ENCODE measurements at regions not wholly inside any gene's neighbourhood (a gene's known extent, or its start where the extent isn't known, plus 50 kb on each side); places are given as distances from the start of the nearest gene placed in this dataset.

GRCh38 chr14:50025073-50025472 is 91.3 kb downstream of the VCPKMT start:
- POLR2A ChIA-PET, result no interaction called here
- in situ Hi-C loops (cut with HindIII; ENCODE audit: low pct_unique_long_range_greater_than_20kb, low sequenced_read_pairs) (no loop called here), intact Hi-C loops (cut with micrococcal nuclease; ENCODE audit: unreplicated experiment) (no loop called here)
- H3K9me3 ChIP-seq (ENCODE audit: control insufficient read depth, insufficient read depth, low read depth, low read length), result peaks cover 21% of the 10 kb centered on the region
- no peak for DNase-seq (ENCODE audit: low read depth, low spot score)
- TF ChIP-seq POLR2AphosphoS5 (IDR thresholded peaks at IDR 0.05; ENCODE audit: low read depth, low read length), result no peak
- no peak for TF ChIP-seq CTCF (IDR thresholded peaks at IDR 0.05)
- TF ChIP-seq REST (IDR thresholded peaks at IDR 0.05; ENCODE audit: insufficient read depth in 1 of 2, low read depth in 2 of 2, low read length in 1 of 2), result no peak
- TF ChIP-seq TCF7L2 (IDR thresholded peaks at IDR 0.05; ENCODE audit: low read depth, low read length), result no peak
- TF ChIP-seq SIN3A (IDR thresholded peaks at IDR 0.05; ENCODE audit: borderline replicate concordance, insufficient read depth, low read depth, low read length), result no peak
- no peaks in the 10 kb centered on the region for H3K27me3 ChIP-seq (ENCODE audit: control insufficient read depth, insufficient read depth, low read length)
- CTCF ChIA-PET, result no interaction called here
- H3K27ac ChIP-seq (ENCODE audit: low read length), result peak overlapping the region; percentile 89
- BruUV-seq (replicated peaks), result no TSS peak
- no peak overlapping the region for H3K4me3 ChIP-seq (ENCODE audit: low read depth in 2 of 2, low read length in 2 of 2)
- H3K36me3 ChIP-seq (ENCODE audit: control insufficient read depth, insufficient read depth, low read length), result no peaks in the 10 kb centered on the region
- H3K4me1 ChIP-seq (ENCODE audit: control insufficient read depth, insufficient read depth, low read length), result peaks cover 12% of the 10 kb centered on the region
- no peak for ATAC-seq

GRCh38 chr14:50025776-50026175 is 90.6 kb downstream of the VCPKMT start:
- DNase-seq (ENCODE audit: low read depth, low spot score), result no peak
- TF ChIP-seq POLR2AphosphoS5 (IDR thresholded peaks at IDR 0.05; ENCODE audit: low read depth, low read length), result no peak
- TF ChIP-seq CTCF (IDR thresholded peaks at IDR 0.05), result no peak
- no peak for TF ChIP-seq REST (IDR thresholded peaks at IDR 0.05; ENCODE audit: insufficient read depth in 1 of 2, low read depth in 2 of 2, low read length in 1 of 2)
- TF ChIP-seq TCF7L2 (IDR thresholded peaks at IDR 0.05; ENCODE audit: low read depth, low read length), result no peak
- no peak for TF ChIP-seq SIN3A (IDR thresholded peaks at IDR 0.05; ENCODE audit: borderline replicate concordance, insufficient read depth, low read depth, low read length)
- H3K4me1 ChIP-seq (ENCODE audit: control insufficient read depth, insufficient read depth, low read length), result peaks cover 12% of the 10 kb centered on the region
- H3K4me3 ChIP-seq (ENCODE audit: low read depth in 2 of 2, low read length in 2 of 2), result no peak overlapping the region
- CTCF ChIA-PET, result no interaction called here
- BruUV-seq (replicated peaks), result no TSS peak
- H3K27ac ChIP-seq (ENCODE audit: low read length), result peak overlapping the region; percentile 89
- ATAC-seq, result no peak
- POLR2A ChIA-PET, result no interaction called here
- no peaks in the 10 kb centered on the region for H3K36me3 ChIP-seq (ENCODE audit: control insufficient read depth, insufficient read depth, low read length)
- in situ Hi-C loops (cut with HindIII; ENCODE audit: low pct_unique_long_range_greater_than_20kb, low sequenced_read_pairs), result no loop called here
- intact Hi-C loops (cut with micrococcal nuclease; ENCODE audit: unreplicated experiment), result no loop called here
- H3K27me3 ChIP-seq (ENCODE audit: control insufficient read depth, insufficient read depth, low read length), result no peaks in the 10 kb centered on the region
- peaks cover 16% of the 10 kb centered on the region for H3K9me3 ChIP-seq (ENCODE audit: control insufficient read depth, insufficient read depth, low read depth, low read length)

Data from Panc1 (cell line).